Activated B cell treated with CpG ODN at 0.5 μM for 24 hours (primary cell): ENCODE measurements at regions not wholly inside any gene's neighbourhood (a gene's known extent, or its start where the extent isn't known, plus 50 kb on each side); places are given as distances from the start of the nearest gene placed in this dataset.

Experiments used
- ATAC-seq: fragments of 200-7000 bp; cut with Tn5 transposase; one replicate; pipeline ENCODE4 v1.10.0; 2021; ENCODE audit warnings: low read depth, mild to moderate bottlenecking, moderate library complexity
- CTCF ChIA-PET: fragments of 350-600 bp; sonication (Branson Sonifier 250); formaldehyde crosslinking; loops from one replicate; lab custom pipeline; 2021; ENCODE audit warnings: antibody characterized with exemption; lab: Charles Lee
- POLR2A ChIA-PET: fragments of 350-600 bp; sonication (Branson Sonifier 250); formaldehyde crosslinking; loops from one replicate; lab custom pipeline; 2021; ENCODE audit warnings: antibody characterized with exemption; lab: Charles Lee
- DNase-seq: peaks from one replicate; pipeline ENCODE4 v3.0.0; 2022
- H3K27ac Mint-ChIP-seq: one replicate; pipeline ENCODE4 v1.8.0; 2020; ENCODE audit warnings: mixed read lengths
- H3K27me3 Mint-ChIP-seq: one replicate; pipeline ENCODE4 v1.8.0; 2021; ENCODE audit warnings: mixed read lengths
- H3K36me3 Mint-ChIP-seq: one replicate; pipeline ENCODE4 v1.8.0; 2021; ENCODE audit warnings: low read depth, mixed read lengths
- H3K4me1 Mint-ChIP-seq: one replicate; pipeline ENCODE4 v1.8.0; 2021; ENCODE audit warnings: mixed read lengths
- H3K4me3 Mint-ChIP-seq: one replicate; pipeline ENCODE4 v1.8.0; 2020; ENCODE audit warnings: mild to moderate bottlenecking, mixed read lengths
- H3K9me3 Mint-ChIP-seq: one replicate; pipeline ENCODE4 v1.8.0; 2020; ENCODE audit warnings: mixed read lengths
- intact Hi-C: fragments of 100-400 bp; cut with micrococcal nuclease; formaldehyde crosslinking; loops from one replicate; pipeline ENCODE4 v1.15.1; 2024
- TF ChIP-seq, protein P1 (sequence below): fragments of 200-600 bp; IDR thresholded peaks from one replicate; pipeline ENCODE4 v1.8.0; 2022; ENCODE audit warnings: antibody characterized with exemption, mild to moderate bottlenecking

DNA sequence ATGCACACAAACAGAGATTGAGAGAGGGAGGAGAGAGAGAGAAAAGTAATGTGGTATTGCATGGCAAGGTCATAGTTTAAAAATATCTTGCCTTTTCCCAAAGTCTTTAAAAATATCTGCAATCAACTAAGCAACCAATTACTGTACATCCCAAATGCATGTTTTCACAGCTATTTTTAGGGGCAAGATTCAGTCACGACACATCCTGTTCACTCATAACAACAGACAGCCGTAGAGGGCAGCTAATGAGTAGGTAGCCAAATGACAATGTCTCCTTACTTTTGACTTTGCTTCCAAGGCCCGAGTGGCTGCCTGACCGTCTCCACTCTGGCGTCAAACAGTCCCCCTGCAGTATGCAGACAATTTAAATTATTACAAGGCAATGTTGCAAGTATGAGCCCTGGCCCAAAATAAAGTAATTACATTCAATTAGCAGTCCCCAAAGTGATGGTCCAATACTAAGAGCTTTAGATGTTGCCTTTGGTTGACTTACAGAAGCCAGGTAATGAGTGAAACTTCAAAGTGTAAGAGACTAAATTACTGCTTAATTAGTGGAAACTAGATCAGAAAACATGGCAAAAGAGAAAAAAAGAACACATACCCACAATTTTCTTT is 162.9 kb downstream of the MBL2 start:
- ATAC-seq (no peak), DNase-seq (no peak)
- H3K27ac Mint-ChIP-seq: no peak overlapping the region
- peaks cover 2% of the 10 kb centered on the region for H3K9me3 Mint-ChIP-seq
- H3K36me3 Mint-ChIP-seq: no peaks in the 10 kb centered on the region
- H3K27me3 Mint-ChIP-seq: no peaks in the 10 kb centered on the region
- no peak overlapping the region for H3K4me3 Mint-ChIP-seq
- TF ChIP-seq, protein P1, sequence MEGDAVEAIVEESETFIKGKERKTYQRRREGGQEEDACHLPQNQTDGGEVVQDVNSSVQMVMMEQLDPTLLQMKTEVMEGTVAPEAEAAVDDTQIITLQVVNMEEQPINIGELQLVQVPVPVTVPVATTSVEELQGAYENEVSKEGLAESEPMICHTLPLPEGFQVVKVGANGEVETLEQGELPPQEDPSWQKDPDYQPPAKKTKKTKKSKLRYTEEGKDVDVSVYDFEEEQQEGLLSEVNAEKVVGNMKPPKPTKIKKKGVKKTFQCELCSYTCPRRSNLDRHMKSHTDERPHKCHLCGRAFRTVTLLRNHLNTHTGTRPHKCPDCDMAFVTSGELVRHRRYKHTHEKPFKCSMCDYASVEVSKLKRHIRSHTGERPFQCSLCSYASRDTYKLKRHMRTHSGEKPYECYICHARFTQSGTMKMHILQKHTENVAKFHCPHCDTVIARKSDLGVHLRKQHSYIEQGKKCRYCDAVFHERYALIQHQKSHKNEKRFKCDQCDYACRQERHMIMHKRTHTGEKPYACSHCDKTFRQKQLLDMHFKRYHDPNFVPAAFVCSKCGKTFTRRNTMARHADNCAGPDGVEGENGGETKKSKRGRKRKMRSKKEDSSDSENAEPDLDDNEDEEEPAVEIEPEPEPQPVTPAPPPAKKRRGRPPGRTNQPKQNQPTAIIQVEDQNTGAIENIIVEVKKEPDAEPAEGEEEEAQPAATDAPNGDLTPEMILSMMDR: no peak
- no peaks in the 10 kb centered on the region for H3K4me1 Mint-ChIP-seq
- intact Hi-C loops: no loop called here
- CTCF ChIA-PET: no interaction called here
- POLR2A ChIA-PET: no interaction called here

DNA sequence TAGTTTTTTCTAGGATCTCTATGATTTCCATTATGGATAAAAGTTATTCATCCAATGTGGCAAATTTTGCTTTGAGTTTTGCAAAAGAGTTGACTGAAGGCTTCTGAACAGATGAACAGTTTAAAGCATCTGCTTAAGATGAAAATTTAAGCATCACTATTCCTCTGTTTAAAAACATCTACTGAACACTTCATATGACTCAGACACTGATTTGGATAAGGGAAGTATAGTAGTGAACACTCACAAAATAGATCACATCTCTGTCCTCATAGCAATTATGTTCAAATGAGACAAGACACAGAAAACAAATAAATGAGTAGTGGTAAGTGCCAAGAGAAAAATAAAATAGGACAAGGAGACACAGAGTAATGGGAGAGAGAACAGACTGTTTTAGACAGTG is 157.3 kb downstream of the MBL2 start:
- Mint-ChIP-seq H3K4me3 (no peak overlapping the region), H3K27me3 (no peaks in the 10 kb centered on the region), H3K4me1 (no peaks in the 10 kb centered on the region), H3K36me3 (no peaks in the 10 kb centered on the region), H3K27ac (no peak overlapping the region), H3K9me3 (no peaks in the 10 kb centered on the region)
- TF ChIP-seq, protein P1: no peak
- intact Hi-C loops: no loop called here
- no peak for DNase-seq
- POLR2A ChIA-PET: no interaction called here
- ATAC-seq: no peak
- CTCF ChIA-PET: no interaction called here

DNA sequence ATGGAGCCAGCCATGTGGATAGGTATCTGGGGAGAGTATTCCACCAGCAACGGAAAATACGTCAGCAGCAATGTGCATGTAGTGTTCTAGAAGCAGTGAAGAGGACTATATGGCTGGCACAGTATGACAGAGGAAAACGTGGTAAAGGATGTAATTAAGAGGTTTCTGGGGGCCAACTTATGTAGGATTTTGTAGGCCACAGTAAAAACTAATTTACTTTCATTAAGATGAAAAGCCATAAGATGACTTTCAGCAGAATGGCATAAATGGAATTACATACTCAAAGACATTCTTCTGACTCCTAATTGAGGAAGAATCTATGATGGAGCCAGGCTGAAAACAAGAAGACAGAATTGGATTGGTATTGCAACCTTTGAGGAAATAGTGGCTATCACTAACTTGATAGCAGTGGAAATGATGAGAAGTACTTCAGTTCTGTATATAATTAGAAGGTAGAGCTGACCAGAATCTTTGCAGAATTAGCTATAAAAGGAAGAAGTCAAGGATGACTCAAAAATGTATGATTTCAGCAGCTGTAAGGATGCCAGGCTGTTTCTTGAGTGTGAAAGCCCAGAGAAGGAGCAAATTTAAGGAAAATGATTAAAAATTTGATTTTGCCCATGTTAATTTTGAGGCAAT is 156.7 kb downstream of the MBL2 start:
- intact Hi-C loops: no loop called here
- DNase-seq: no peak
- TF ChIP-seq, protein P1: no peak
- H3K36me3 Mint-ChIP-seq: no peaks in the 10 kb centered on the region
- H3K27ac Mint-ChIP-seq: no peak overlapping the region
- H3K27me3 Mint-ChIP-seq: no peaks in the 10 kb centered on the region
- H3K4me1 Mint-ChIP-seq: no peaks in the 10 kb centered on the region
- no peak for ATAC-seq
- no peaks in the 10 kb centered on the region for H3K9me3 Mint-ChIP-seq
- no peak overlapping the region for H3K4me3 Mint-ChIP-seq
- ChIA-PET CTCF (interaction anchor here (0.8 kb wide), 1 partner anchor 15 kb away, joined by 3 read pairs; no protein-coding TSS in a partner anchor), POLR2A (no interaction called here)

DNA sequence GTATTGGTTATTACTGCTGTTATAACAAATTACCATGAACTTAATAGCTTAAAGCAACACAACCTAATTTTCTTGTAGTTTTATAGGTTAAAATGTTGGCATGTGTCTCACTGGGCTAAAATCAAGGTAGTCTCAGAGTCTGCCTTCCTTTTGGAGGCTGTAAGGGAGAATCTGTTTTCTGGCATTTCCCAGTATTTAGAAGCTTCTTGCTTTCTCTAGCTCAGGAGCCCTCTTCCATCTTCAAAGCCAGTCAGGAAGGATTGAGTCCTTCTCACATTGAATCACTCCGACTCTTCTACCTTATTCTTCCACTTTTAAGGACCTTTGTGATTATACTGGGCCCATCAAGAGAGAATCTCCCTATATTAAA is 156.2 kb downstream of the MBL2 start:
- intact Hi-C loops: no loop called here
- ATAC-seq: no peak
- no peak overlapping the region for H3K27ac Mint-ChIP-seq
- no peak for DNase-seq
- H3K4me3 Mint-ChIP-seq: no peak overlapping the region
- TF ChIP-seq, protein P1: no peak
- no peaks in the 10 kb centered on the region for H3K36me3 Mint-ChIP-seq
- POLR2A ChIA-PET: no interaction called here
- CTCF ChIA-PET: interaction anchor here (0.8 kb wide), 1 partner anchor 16 kb away, joined by 3 read pairs; no protein-coding TSS in a partner anchor
- no peaks in the 10 kb centered on the region for H3K4me1 Mint-ChIP-seq
- H3K9me3 Mint-ChIP-seq: no peaks in the 10 kb centered on the region
- no peaks in the 10 kb centered on the region for H3K27me3 Mint-ChIP-seq

DNA sequence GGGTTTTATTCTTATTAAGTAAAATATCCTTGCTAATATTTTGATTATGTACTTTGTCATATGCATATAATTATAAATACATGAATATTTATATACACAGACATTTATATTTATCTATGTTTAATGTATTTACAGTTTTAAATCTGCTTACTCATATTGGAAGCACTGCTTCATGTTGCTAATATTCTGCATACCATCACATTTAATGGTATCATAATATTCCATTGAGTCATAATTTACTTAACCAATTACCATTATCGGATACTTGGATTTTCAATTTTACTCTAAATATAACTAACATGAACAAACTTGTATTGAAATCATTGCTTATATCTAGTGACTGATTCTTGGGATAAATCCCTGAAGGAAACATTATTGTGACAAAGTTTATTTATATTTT is 155.2 kb downstream of the MBL2 start:
- ATAC-seq (no peak), DNase-seq (no peak)
- no peak overlapping the region for H3K4me3 Mint-ChIP-seq
- POLR2A ChIA-PET: no interaction called here
- intact Hi-C loops: no loop called here
- H3K27me3 Mint-ChIP-seq: no peaks in the 10 kb centered on the region
- no peaks in the 10 kb centered on the region for H3K36me3 Mint-ChIP-seq
- no peaks in the 10 kb centered on the region for H3K9me3 Mint-ChIP-seq
- no peak overlapping the region for H3K27ac Mint-ChIP-seq
- CTCF ChIA-PET: no interaction called here
- TF ChIP-seq, protein P1: no peak
- no peaks in the 10 kb centered on the region for H3K4me1 Mint-ChIP-seq
